ENCODE measurements at regions not wholly inside any gene's neighbourhood (a gene's known extent, or its start where the extent isn't known, plus 50 kb on each side); places are given as distances from the start of the nearest gene placed in this dataset.

DNA sequence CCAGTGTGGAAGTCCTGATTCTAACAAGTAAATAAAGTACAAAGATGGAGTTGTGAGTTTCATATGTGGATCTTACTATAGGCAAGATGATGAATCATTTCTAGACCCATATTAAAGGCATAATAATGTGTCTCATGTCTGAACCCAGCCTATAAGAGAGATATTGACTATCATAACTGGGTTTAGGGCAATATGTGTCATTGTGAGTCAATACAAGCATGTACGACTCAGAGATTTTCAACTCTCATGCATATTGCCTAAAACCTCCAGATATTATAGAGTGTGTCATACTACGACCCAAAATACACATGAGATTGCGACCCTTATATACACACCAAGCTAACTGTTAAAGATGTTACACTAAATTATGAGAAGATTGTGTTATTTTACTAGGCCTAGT is 1003.9 kb upstream of the TSPY4 start:
- no peaks in the 10 kb centered on the region for H3K36me3 ChIP-seq (ENCODE audit: control insufficient read depth, insufficient read depth, low read length)
- DNase-seq (ENCODE audit: low read depth in 2 of 2): no peak
- no peak overlapping the region for H3K4me2 ChIP-seq (ENCODE audit: extremely low read depth, insufficient read depth, low read length)
- TF ChIP-seq CTCF (conservative IDR thresholded peaks at IDR 0.05 in 1 of 2, IDR thresholded peaks at IDR 0.05 in 1 of 2; ENCODE audit: low read depth in 1 of 2, low read length in 2 of 2) (no peak), EZH2 (IDR thresholded peaks at IDR 0.05; ENCODE audit: low read length, missing control alignments) (no peak)
- no peak overlapping the region for H2AFZ ChIP-seq (ENCODE audit: low read length)
- no peak overlapping the region for H3K4me3 ChIP-seq (replicated peaks in 1 of 4; ENCODE audit: control extremely low read depth in 1 of 4, insufficient read depth in 1 of 4, low read depth in 3 of 4, low read length in 4 of 4)
- H3K79me2 ChIP-seq (ENCODE audit: control insufficient read depth, insufficient read depth, low read length): no peaks in the 10 kb centered on the region
- H4K20me1 ChIP-seq (ENCODE audit: control insufficient read depth, extremely low read depth, insufficient read depth, low read length): no peaks in the 10 kb centered on the region
- no peak overlapping the region for H3K27ac ChIP-seq (ENCODE audit: insufficient read depth, low read length)
- no peaks in the 10 kb centered on the region for H3K27me3 ChIP-seq (ENCODE audit: control insufficient read depth, insufficient read depth, low read length)
- no peaks in the 10 kb centered on the region for H3K4me1 ChIP-seq (ENCODE audit: control insufficient read depth, extremely low read depth, insufficient read depth, low read length)
- no peak overlapping the region for H3K9ac ChIP-seq (ENCODE audit: insufficient read depth, low read length)
- H3K9me3 ChIP-seq (ENCODE audit: control insufficient read depth, insufficient read depth, low read depth, low read length): no peaks in the 10 kb centered on the region

- Histone ChIP-seq H4K20me1 (ENCODE audit: control insufficient read depth, extremely low read depth, insufficient read depth, low read length) (no peaks in the 10 kb centered on the region), H3K4me3 (replicated peaks in 1 of 4; ENCODE audit: control extremely low read depth in 1 of 4, insufficient read depth in 1 of 4, low read depth in 3 of 4, low read length in 4 of 4) (no peak overlapping the region), H3K4me1 (ENCODE audit: control insufficient read depth, extremely low read depth, insufficient read depth, low read length) (no peaks in the 10 kb centered on the region), H3K4me2 (ENCODE audit: extremely low read depth, insufficient read depth, low read length) (no peak overlapping the region), H3K27me3 (ENCODE audit: control insufficient read depth, insufficient read depth, low read length) (no peaks in the 10 kb centered on the region), H3K36me3 (ENCODE audit: control insufficient read depth, insufficient read depth, low read length) (no peaks in the 10 kb centered on the region), H3K9ac (ENCODE audit: insufficient read depth, low read length) (no peak overlapping the region), H2AFZ (ENCODE audit: low read length) (no peak overlapping the region), H3K9me3 (ENCODE audit: control insufficient read depth, insufficient read depth, low read depth, low read length) (no peaks in the 10 kb centered on the region), H3K27ac (ENCODE audit: insufficient read depth, low read length) (no peak overlapping the region), H3K79me2 (ENCODE audit: control insufficient read depth, insufficient read depth, low read length) (no peaks in the 10 kb centered on the region)
- no peak for DNase-seq (ENCODE audit: low read depth in 2 of 2)
- TF ChIP-seq EZH2 (IDR thresholded peaks at IDR 0.05; ENCODE audit: low read length, missing control alignments): no peak
Observed at GRCh38 chrY:8335299-8335835, 1001.9 kb upstream of the TSPY4 start.

- H3K4me1 ChIP-seq (ENCODE audit: control insufficient read depth, extremely low read depth, insufficient read depth, low read length): no peaks in the 10 kb centered on the region
- H2AFZ ChIP-seq (ENCODE audit: low read length): no peak overlapping the region
- no peaks in the 10 kb centered on the region for H3K36me3 ChIP-seq (ENCODE audit: control insufficient read depth, insufficient read depth, low read length)
- H3K4me3 ChIP-seq (replicated peaks in 1 of 4; ENCODE audit: control extremely low read depth in 1 of 4, insufficient read depth in 1 of 4, low read depth in 3 of 4, low read length in 4 of 4): no peak overlapping the region
- no peak overlapping the region for H3K9ac ChIP-seq (ENCODE audit: insufficient read depth, low read length)
- no peaks in the 10 kb centered on the region for H4K20me1 ChIP-seq (ENCODE audit: control insufficient read depth, extremely low read depth, insufficient read depth, low read length)
- H3K27me3 ChIP-seq (ENCODE audit: control insufficient read depth, insufficient read depth, low read length): no peaks in the 10 kb centered on the region
- H3K9me3 ChIP-seq (ENCODE audit: control insufficient read depth, insufficient read depth, low read depth, low read length): no peaks in the 10 kb centered on the region
- H3K27ac ChIP-seq (ENCODE audit: insufficient read depth, low read length): no peak overlapping the region
- DNase-seq (ENCODE audit: low read depth in 2 of 2): no peak
- no peak overlapping the region for H3K4me2 ChIP-seq (ENCODE audit: extremely low read depth, insufficient read depth, low read length)
- TF ChIP-seq EZH2 (IDR thresholded peaks at IDR 0.05; ENCODE audit: low read length, missing control alignments) (no peak), CTCF (conservative IDR thresholded peaks at IDR 0.05 in 1 of 2, IDR thresholded peaks at IDR 0.05 in 1 of 2; ENCODE audit: low read depth in 1 of 2, low read length in 2 of 2) (no peak)
- no peaks in the 10 kb centered on the region for H3K79me2 ChIP-seq (ENCODE audit: control insufficient read depth, insufficient read depth, low read length)
Observed at GRCh38 chrY:8336112-8336774, 1001.0 kb upstream of the TSPY4 start.
